Epithelial cell of esophagus (primary cell): ENCODE measurements at regions not wholly inside any gene's neighbourhood (a gene's known extent, or its start where the extent isn't known, plus 50 kb on each side); places are given as distances from the start of the nearest gene placed in this dataset.
"Not testable (repeated sequence)": the region's sequence is repeated elsewhere in the genome, so short reads cannot be mapped to it uniquely, and the experiment has no call there.

ENCODE experiments used
- DNase-seq: peaks from one replicate; pipeline ENCODE4 v3.0.0; 2010; ENCODE audit warnings: low read depth
- H3K4me3 ChIP-seq: 2 replicates; pipeline ENCODE4 v1.5.1; 2011; ENCODE audit warnings: mild to moderate bottlenecking, low read length, control low read depth
- TF ChIP-seq, protein P1 (sequence below): IDR thresholded peaks from 2 replicates; pipeline ENCODE4 v1.5.1; 2011; ENCODE audit warnings: low read depth, mild to moderate bottlenecking, low read length, control low read depth, inconsistent platforms; ENCODE audit not compliant: insufficient read depth; ENCODE audit errors: missing control alignments

GRCh38 chr5:103397739-103398581 lies 139.4 kb downstream of the MACIR start:
- no peak for DNase-seq
- TF ChIP-seq, protein P1, sequence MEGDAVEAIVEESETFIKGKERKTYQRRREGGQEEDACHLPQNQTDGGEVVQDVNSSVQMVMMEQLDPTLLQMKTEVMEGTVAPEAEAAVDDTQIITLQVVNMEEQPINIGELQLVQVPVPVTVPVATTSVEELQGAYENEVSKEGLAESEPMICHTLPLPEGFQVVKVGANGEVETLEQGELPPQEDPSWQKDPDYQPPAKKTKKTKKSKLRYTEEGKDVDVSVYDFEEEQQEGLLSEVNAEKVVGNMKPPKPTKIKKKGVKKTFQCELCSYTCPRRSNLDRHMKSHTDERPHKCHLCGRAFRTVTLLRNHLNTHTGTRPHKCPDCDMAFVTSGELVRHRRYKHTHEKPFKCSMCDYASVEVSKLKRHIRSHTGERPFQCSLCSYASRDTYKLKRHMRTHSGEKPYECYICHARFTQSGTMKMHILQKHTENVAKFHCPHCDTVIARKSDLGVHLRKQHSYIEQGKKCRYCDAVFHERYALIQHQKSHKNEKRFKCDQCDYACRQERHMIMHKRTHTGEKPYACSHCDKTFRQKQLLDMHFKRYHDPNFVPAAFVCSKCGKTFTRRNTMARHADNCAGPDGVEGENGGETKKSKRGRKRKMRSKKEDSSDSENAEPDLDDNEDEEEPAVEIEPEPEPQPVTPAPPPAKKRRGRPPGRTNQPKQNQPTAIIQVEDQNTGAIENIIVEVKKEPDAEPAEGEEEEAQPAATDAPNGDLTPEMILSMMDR: no peak
- H3K4me3 ChIP-seq: no peak overlapping the region

DNA sequence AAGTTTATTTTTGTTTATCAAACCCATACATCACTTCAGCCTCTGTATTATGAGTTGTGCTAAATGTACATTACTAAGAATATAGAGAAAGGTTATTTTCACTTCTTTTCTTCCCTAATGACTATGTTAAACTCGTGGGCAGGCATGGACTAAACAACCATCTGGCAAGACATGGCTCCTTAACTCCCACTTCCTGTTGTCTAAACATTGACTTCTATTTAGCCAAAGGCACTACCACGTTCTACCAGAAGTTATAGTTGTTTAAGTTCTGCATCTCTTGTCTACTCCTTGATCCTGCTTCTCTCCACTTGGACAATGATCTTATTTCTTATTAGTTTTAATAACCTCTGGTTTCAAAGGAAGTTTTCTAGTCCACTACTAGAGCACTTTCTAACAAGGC lies 136.1 kb downstream of the MACIR start:
- DNase-seq: no peak
- TF ChIP-seq, protein P1: no peak
- H3K4me3 ChIP-seq: no peak overlapping the region

DNA sequence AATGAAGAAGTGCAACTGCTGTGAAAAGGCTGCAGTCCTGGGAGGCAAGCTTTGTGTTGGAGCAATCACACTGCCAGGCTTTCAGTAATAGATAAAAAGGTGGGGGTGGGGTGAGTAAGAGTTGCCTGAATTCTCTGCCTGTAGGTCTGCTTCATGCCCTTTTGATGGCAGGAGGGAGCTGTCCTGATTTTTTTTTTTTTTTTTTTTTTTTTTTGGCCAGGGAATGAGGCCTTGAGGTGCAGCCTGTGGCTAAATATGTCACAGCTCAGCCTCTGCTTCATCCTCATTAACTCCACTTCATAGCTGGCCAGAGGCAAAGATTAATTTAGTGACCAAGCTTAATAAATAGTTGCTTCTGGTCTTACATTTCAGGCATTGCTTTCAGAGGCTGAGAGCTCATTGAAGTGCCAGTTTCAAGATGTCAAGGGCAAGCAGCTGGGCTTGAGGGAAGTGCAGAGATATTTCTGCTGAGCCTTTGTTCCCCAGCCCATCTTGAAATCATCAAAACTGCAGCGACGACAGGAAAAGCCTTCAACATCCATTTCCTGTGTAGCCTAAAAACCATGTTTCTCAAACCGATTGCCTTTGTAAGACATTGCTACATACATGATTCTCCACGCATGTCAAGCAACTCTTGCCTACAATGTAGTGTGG lies 134.7 kb downstream of the MACIR start:
- no peak overlapping the region for H3K4me3 ChIP-seq
- DNase-seq: no peak

GRCh38 chr5:103391659-103392058 lies 133.1 kb downstream of the MACIR start:
- DNase-seq: no peak
- TF ChIP-seq, protein P1: no peak
- H3K4me3 ChIP-seq: no peak overlapping the region

More for the DNA sequence above, 134.7 kb downstream of the MACIR start:
- TF ChIP-seq, protein P1: no peak

DNA sequence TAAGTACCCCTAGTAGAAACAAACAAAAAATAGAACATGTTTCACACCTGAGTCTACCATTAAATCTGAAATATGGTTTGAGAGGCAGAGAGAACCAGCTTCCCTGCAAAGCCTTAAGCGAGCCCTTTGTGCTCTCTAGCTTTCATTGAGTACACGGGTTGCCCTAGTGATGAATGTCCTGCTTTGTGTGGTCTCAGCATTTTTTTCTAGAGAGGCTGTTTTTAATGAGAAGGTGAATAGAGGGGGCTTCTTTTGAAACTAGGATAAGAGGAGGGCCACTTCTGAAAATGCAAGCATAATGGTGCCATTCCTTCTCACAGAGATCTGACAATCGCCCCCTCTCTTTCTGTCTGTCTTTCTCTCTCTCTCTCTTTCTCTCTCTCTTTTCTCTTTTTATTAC lies 131.3 kb downstream of the MACIR start:
- no peak for DNase-seq
- TF ChIP-seq, protein P1: no peak
- H3K4me3 ChIP-seq: no peak overlapping the region

DNA sequence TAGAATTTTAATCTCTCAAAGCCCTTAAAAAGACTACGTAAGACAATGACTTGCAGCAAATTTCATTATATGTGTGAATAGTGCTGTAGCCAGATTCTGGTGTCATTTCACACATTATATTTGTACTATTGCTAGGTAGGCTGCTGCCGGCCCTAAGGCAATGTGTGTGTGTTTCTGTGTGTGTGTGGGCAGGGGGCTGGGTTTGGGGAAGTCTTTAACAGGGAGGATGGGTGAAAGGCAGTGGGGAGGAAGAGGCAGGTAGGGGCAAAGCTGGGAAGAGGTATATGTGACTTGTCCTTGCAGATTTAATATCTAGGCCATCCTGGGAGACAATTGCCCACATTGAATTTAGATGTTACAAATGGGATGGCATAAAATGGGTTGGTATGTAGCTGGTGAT lies 130.8 kb downstream of the MACIR start:
- TF ChIP-seq, protein P1: no peak
- no peak overlapping the region for H3K4me3 ChIP-seq

GRCh38 chr5:103385722-103386121 lies 127.2 kb downstream of the MACIR start:
- DNase-seq: no peak
- H3K4me3 ChIP-seq: no peak overlapping the region
- TF ChIP-seq, protein P1: no peak

More for the DNA sequence above, 130.8 kb downstream of the MACIR start:
- DNase-seq: no peak

DNA sequence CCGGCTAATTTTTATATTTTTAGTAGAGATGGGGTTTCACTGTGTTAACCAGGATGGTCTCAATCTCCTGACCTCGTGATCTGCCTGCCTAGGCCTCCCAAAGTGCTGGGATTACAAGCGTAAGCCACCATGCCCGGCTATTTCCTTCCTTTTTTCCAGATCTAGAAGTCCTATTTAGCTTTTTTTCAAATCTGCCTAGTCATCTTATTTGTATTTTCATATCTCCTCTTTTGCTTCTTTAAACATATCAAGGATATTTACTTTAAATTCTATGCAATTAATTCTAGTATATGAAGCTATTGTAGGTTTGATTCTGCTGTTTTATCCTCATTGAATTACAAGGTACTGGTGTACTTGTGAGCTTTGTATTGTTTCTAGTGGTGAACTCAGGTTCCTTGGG lies 119.1 kb downstream of the MACIR start:
- not testable (repeated sequence) for DNase-seq, H3K4me3 ChIP-seq
